Heart left ventricle (tissue), 16 donors: ENCODE measurements at regions not wholly inside any gene's neighbourhood (a gene's known extent, or its start where the extent isn't known, plus 50 kb on each side); places are given as distances from the start of the nearest gene placed in this dataset.

Source experiments
- ATAC-seq, 4 donors: fragments of 200-7000 bp; cut with Tn5 transposase; one replicate each; pipeline ENCODE4 v1.9.1; 2020 to 2022; ENCODE audit warnings: moderate library complexity in 4 of 4, mild to moderate bottlenecking in 3 of 4, moderate number of reproducible peaks in 1 of 4
- DNase-seq, 5 donors: peaks; one replicate each; pipeline ENCODE4 v3.0.0-alpha.2; 2020
- H3K27ac ChIP-seq, 12 donors: fragments of 200-600 bp; sonication (generic) in 4 of 12; one replicate each; pipeline versions ENCODE4 v1.5.0 to v1.8.0; 2016 to 2022; ENCODE audit warnings: mild to moderate bottlenecking in 2 of 12
- H3K27me3 ChIP-seq, 9 donors: fragments of 200-600 bp; sonication (generic) in 2 of 9; one replicate each; pipeline versions ENCODE4 v1.5.1 to v1.8.0; 2016 to 2022; ENCODE audit warnings: mild to moderate bottlenecking in 3 of 9
- H3K36me3 ChIP-seq, 9 donors: fragments of 200-600 bp; sonication (generic) in 2 of 9; one replicate each; pipeline versions ENCODE4 v1.5.0 to v1.8.0; 2018 to 2022; ENCODE audit warnings: mild to moderate bottlenecking in 2 of 9
- H3K4me1 ChIP-seq, 12 donors: fragments of 200-600 bp; sonication (generic) in 4 of 12; one replicate each; pipeline versions ENCODE4 v1.5.0 to v1.8.0; 2016 to 2022; ENCODE audit warnings: mild to moderate bottlenecking in 3 of 12
- H3K4me3 ChIP-seq, 12 donors: fragments of 200-600 bp; sonication (generic) in 4 of 12; one replicate each; pipeline versions ENCODE4 v1.5.0 to v1.8.0; 2017 to 2022; ENCODE audit warnings: mild to moderate bottlenecking in 9 of 12, moderate library complexity in 4 of 12
- H3K9me3 ChIP-seq, 12 donors: fragments of 200-600 bp; sonication (generic) in 4 of 12; one replicate each; pipeline versions ENCODE4 v1.5.0 to v1.8.0; 2016 to 2022; ENCODE audit warnings: mild to moderate bottlenecking in 1 of 12
- CTCF ChIP-seq, 12 donors: fragments of 200-600 bp; sonication (generic) in 4 of 12; IDR thresholded peaks; one replicate each; pipeline versions ENCODE4 v1.5.0 to v1.8.0; 2018 to 2022; ENCODE audit warnings: antibody characterized with exemption in 12 of 12, mild to moderate bottlenecking in 5 of 12
- POLR2A ChIP-seq, 2 donors: fragments of 450-650 bp; IDR thresholded peaks; one replicate each; pipeline ENCODE4 v1.6.1; 2017; ENCODE audit warnings: antibody characterized with exemption in 2 of 2, mild to moderate bottlenecking in 2 of 2, moderate library complexity in 2 of 2
- WGBS, 4 donors: extraction: QIAGEN DNeasy Blood & Tissue Kit in 2 of 4; methylation state at CpG; one replicate each; pipeline versions ENCODE4 v1.1.5 to v1.1.7; 2013 to 2018; 5-methylcytosine and 5-hydroxymethylcytosine counted together
- intact Hi-C, 10 donors: fragments of 100-400 bp; cut with DNase I; formaldehyde crosslinking; loops; one replicate each; pipeline versions ENCODE4 v1.11.1 to v1.14.2; 2022
- donor health status: ischemic (EF 13 %, LVEDD 7.1; RV severe dilation, severe dysfunction).
- donor health status: healthy with polysubstance abuse.
- donor health status: DM: no; HTN: yes; CAD: no.
- donor health status: DM: no; HTN: no; CAD: no.
- donor health status: ischemic (EF 25% LVEDD 6.9; RV normal size, moderate dysfunction).
- donor health status: ischemic (EF 25% LVEDD 5.7; RV mildly dilated, moderate dysfunction).
- donor health status: healthy.
- donor health status: DM: yes; HTN: yes; CAD: no.
- donor health status: ischemic (EF 35%, LVEDD 5.7; RV mildly dilated, moderate dysfunction).
- donor health status: nonischemic (EF 11% LVEDD 7.7; RV severe dilation, severe dysfunction).
- donor health status: DM: yes; HTN: yes; CAD: no.
- donor health status: PGD.
- donor health status: ischemic (EF 29% LVEDD 5.4; RV normal size, mild dysfunction).
- donor health status: nonischemic (EF 23%, LVEDD 6.1; RV moderate dilation, normal function).

GRCh38 chr5:98454407-98454806, 319.1 kb upstream of the RGMB start:
- TF ChIP-seq POLR2A (IDR thresholded peaks at IDR 0.05): no peak
- no peak for TF ChIP-seq CTCF (IDR thresholded peaks at IDR 0.05)
- H3K4me3 ChIP-seq: no peak overlapping the region
- ATAC-seq (peak in 1 of 4 donors; percentile 54), DNase-seq (no peak)
- no peaks in the 10 kb centered on the region for H3K9me3 ChIP-seq
- no peaks in the 10 kb centered on the region for H3K36me3 ChIP-seq
- H3K27ac ChIP-seq: no peak overlapping the region
- H3K27me3 ChIP-seq: no peaks in the 10 kb centered on the region
- intact Hi-C loops: no loop called here
- 52 to 82% (median 76%) methylated on average over 1 of the region's 1 CpG for WGBS, 4 donors
- H3K4me1 ChIP-seq: no peaks in the 10 kb centered on the region

GRCh38 chr5:98454904-98455303, 318.6 kb upstream of the RGMB start:
- intact Hi-C loops: no loop called here
- Histone ChIP-seq H3K27me3 (no peaks in the 10 kb centered on the region), H3K4me3 (no peak overlapping the region), H3K27ac (peak overlapping the region in 2 of 12 donors; percentile 42 to 45), H3K36me3 (no peaks in the 10 kb centered on the region), H3K9me3 (no peaks in the 10 kb centered on the region), H3K4me1 (no peaks in the 10 kb centered on the region)
- WGBS, 4 donors: 60 to 67% (median 63%) methylated on average over 4 of the region's 4 CpGs
- ATAC-seq: peak in 3 of 4 donors; percentile 63 to 95 (median 63)
- DNase-seq: no peak
- TF ChIP-seq CTCF (IDR thresholded peaks at IDR 0.05) (peak in 3 of 12 donors; percentile 9 to 16 (median 12)), POLR2A (IDR thresholded peaks at IDR 0.05) (no peak)

GRCh38 chr5:98455665-98456064, 317.8 kb upstream of the RGMB start:
- peak overlapping the region in 1 of 12 donors; percentile 45 for H3K27ac ChIP-seq

GRCh38 chr5:98458004-98458403, 315.5 kb upstream of the RGMB start:
- Histone ChIP-seq H3K4me1 (no peaks in the 10 kb centered on the region), H3K4me3 (no peak overlapping the region), H3K27me3 (no peaks in the 10 kb centered on the region), H3K27ac (no peak overlapping the region), H3K9me3 (no peaks in the 10 kb centered on the region), H3K36me3 (no peaks in the 10 kb centered on the region)
- 64 to 76% (median 74%) methylated on average over 2 of the region's 2 CpGs for WGBS, 4 donors
- DNase-seq (no peak), ATAC-seq (no peak)
- TF ChIP-seq POLR2A (IDR thresholded peaks at IDR 0.05) (no peak), CTCF (IDR thresholded peaks at IDR 0.05) (no peak)
- intact Hi-C loops: no loop called here

More at GRCh38 chr5:98455665-98456064, 317.8 kb upstream of the RGMB start:
- intact Hi-C loops: no loop called here
- TF ChIP-seq POLR2A (IDR thresholded peaks at IDR 0.05) (no peak), CTCF (IDR thresholded peaks at IDR 0.05) (no peak)
- Histone ChIP-seq H3K27me3 (no peaks in the 10 kb centered on the region), H3K9me3 (no peaks in the 10 kb centered on the region), H3K4me1 (no peaks in the 10 kb centered on the region), H3K36me3 (no peaks in the 10 kb centered on the region), H3K4me3 (no peak overlapping the region)
- DNase-seq (no peak), ATAC-seq (no peak)
- 58 to 69% (median 64%) methylated on average over 3 of the region's 3 CpGs for WGBS, 4 donors
